Retinal pigment epithelial cell (primary cell): ENCODE measurements at regions not wholly inside any gene's neighbourhood (a gene's known extent, or its start where the extent isn't known, plus 50 kb on each side); places are given as distances from the start of the nearest gene placed in this dataset.

ENCODE experiments used
- DNase-seq: peaks from one replicate; pipeline ENCODE4 v3.0.0-alpha.2; 2010; ENCODE audit warnings: low read depth
- H3K4me3 ChIP-seq: 2 replicates; pipeline ENCODE4 v1.5.1; 2011; ENCODE audit warnings: mild to moderate bottlenecking, low read length, control low read depth, moderate library complexity
- TF ChIP-seq, protein P1 (sequence below): conservative IDR thresholded peaks from 2 replicates; pipeline ENCODE4 v1.5.1; 2011; ENCODE audit warnings: low read depth, low read length, control low read depth, inconsistent platforms

DNA sequence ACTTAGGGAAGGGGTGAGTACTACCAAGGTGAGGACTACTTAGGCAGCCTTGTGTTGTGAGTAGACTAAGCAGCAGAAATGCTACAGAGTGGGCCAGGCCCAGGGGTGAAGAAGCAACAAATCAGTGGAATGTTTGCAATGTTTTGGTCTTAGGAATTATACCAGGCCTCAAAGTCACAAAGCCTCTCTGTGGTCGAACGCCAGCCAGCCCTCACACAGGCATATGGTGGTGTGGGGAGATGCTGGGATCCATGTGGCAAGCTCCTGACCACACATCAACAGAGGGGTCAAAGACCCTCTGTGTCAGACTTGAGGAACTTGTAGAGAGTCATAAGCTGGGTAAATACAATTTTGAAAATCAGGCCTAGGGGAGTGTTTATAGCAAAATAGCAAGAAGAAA, 153.8 kb upstream of the KLF3 start:
- TF ChIP-seq, protein P1, sequence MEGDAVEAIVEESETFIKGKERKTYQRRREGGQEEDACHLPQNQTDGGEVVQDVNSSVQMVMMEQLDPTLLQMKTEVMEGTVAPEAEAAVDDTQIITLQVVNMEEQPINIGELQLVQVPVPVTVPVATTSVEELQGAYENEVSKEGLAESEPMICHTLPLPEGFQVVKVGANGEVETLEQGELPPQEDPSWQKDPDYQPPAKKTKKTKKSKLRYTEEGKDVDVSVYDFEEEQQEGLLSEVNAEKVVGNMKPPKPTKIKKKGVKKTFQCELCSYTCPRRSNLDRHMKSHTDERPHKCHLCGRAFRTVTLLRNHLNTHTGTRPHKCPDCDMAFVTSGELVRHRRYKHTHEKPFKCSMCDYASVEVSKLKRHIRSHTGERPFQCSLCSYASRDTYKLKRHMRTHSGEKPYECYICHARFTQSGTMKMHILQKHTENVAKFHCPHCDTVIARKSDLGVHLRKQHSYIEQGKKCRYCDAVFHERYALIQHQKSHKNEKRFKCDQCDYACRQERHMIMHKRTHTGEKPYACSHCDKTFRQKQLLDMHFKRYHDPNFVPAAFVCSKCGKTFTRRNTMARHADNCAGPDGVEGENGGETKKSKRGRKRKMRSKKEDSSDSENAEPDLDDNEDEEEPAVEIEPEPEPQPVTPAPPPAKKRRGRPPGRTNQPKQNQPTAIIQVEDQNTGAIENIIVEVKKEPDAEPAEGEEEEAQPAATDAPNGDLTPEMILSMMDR: no peak
- no peak for DNase-seq
- no peak overlapping the region for H3K4me3 ChIP-seq

DNA sequence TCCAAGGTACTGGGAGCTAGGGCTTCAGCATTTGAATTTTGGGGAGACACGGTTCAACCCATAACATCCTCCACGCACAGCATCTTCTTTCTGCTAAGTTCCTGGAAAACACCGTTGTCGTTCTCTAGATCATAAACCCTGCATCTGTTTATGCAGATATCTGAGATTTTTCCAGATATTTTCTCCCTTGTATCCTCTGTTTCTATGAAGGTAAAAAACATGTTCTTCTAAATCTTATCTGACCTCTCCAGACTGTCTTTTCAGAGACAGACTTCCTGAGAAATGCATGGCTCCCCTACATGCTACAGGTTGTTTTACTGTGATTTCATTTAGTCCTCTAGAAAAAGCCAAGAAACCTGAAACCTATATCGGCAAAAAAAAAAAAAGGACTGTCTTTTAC, 152.3 kb upstream of the KLF3 start:
- TF ChIP-seq, protein P1: no peak
- no peak overlapping the region for H3K4me3 ChIP-seq
- no peak for DNase-seq

DNA sequence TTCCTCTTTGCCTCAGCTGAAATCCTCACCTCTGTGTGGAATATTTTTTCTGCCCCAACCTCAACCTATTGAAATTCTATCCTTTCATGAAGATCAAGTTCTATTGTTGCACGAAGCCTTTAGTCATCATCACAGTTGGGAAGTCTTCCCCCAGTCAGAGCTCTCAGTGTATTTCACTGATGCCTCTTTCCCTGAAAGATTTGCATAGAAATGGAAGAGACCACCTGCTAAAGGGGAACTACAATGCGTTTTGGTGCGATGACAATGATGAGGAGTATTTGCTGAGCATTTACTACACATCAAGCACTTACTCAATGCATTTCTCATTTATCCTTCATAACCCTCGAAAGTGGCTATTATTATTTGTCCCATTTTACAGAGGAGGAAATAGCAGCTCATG, 151.2 kb upstream of the KLF3 start:
- no peak for DNase-seq
- no peak overlapping the region for H3K4me3 ChIP-seq
- TF ChIP-seq, protein P1: no peak

DNA sequence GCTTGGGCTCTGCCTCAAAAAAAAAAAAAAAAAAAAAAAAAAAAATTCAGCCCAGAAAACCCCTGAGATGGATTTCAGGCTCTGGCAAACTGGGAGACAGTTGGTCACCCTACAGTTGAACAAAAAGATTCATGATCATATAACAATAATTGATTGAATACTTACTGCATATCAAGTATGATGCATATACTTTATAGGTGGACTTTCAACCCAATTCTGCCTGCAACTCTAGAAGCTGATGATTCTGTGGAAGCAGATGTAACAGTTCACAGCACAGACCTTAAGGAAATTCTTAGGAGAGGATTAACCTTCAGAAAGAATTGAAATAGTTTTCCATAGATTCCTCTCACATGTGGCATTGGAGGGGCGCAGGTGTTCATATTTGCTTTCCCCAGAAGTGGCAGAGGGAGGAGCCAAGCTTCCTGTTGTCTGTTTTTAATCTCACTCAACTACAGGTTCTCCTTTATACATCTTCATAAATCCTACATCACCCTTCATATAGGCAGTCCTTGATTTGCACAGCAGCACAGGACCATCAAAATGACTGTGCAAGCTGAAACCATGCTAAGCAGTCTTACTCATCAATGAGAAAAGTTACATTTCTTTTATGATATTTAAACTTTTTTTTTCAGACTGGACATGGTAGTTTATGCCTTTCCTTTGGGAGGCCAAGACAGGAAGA, 149.4 kb upstream of the KLF3 start:
- H3K4me3 ChIP-seq: no peak overlapping the region
- no peak for DNase-seq
- TF ChIP-seq, protein P1: no peak

DNA sequence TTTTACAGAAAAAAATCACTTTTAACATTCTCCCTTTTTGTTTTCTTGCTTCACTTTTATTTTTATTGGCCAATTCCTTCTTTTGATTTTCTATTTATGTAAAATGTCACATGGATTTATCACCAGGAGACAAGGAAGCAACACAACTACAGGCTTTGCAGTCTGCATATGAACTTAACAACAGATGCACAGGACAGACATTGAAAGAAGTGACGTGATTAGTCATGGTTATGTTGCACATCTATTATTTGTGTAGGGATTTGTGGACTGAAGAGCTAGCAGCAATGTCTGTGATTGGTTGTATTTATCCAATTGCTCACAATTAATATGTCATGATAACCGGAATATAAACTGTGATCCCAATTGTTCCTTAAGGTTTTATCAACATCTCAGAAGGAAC, 147.8 kb upstream of the KLF3 start:
- H3K4me3 ChIP-seq: no peak overlapping the region
- TF ChIP-seq, protein P1: no peak
- no peak for DNase-seq

DNA sequence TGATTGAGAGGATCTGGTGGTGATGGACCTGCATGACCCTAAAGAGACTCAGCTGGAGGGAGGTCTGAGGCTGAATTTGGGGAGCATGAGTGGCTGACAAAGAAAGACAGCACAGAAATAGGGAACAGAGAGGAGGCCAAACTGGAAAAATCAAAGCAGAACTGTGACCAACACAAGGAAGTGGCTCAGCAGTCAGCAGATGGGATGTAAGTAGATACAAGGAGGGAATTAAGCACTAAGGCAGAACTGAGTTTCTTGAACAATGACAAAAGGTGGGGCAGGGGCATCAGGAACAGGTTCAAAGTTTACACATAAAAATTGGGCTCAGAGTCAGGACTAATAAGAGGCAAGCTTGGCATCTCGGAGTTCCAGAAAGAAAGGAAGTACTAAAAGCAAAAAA, 144.3 kb upstream of the KLF3 start:
- H3K4me3 ChIP-seq: no peak overlapping the region
- TF ChIP-seq, protein P1: no peak
- no peak for DNase-seq

DNA sequence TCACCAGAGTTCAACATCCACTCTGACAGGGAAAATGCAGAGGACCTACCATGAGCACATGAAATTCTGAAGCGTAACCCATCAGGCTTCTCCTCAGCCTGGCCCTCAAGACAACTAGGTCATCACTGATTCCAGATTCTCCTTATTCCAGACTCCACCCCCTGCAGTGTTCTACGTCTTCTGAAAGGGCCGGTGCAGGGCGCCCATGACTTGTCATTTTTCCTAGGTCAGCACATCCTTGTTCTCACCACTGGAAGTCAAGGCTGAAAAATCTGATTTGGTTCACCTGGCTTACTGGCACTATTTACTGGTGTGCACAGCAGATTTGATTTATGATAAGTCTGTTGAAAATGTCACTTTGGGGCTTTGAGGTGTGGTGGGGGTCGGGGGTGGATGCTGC, 140.9 kb upstream of the KLF3 start:
- TF ChIP-seq, protein P1: no peak
- no peak overlapping the region for H3K4me3 ChIP-seq
- no peak for DNase-seq
